EH (cell line): ENCODE measurements at regions not wholly inside any gene's neighbourhood (a gene's known extent, or its start where the extent isn't known, plus 50 kb on each side); places are given as distances from the start of the nearest gene placed in this dataset.
A peak's percentile ranks its signal among the peaks of the same experiment; 100 is the strongest.

Source experiments
- DNase-seq: peaks from one replicate; pipeline ENCODE4 v3.0.0-alpha.2; 2015; ENCODE audit warnings: low read depth

DNA sequence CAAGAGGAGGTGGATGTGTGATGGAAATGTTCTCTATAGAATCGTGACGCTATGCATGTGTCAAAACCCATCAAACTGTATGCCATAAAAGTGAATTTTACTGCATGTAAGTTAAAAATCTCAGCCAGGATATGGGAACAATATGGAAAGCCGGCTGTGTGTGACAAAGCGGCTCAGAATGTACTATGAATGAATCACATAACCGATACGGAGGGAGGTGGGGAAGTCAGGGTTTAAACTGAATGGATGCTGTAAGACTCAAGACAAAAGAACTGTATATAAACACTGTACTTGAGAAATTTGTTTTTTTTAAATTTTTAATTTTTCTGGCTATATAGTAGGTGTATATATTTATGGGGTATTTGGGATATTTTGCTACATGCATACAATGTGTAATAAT, 111.6 kb upstream of the PDE4B start:
- DNase-seq = peak; percentile 76

GRCh38 chr1:65687428-65688214, 105.1 kb upstream of the PDE4B start:
- DNase-seq = peak; percentile 71

GRCh38 chr1:65688215-65688566, 104.5 kb upstream of the PDE4B start:
- no peak for DNase-seq

GRCh38 chr1:65688848-65689247, 103.8 kb upstream of the PDE4B start:
- DNase-seq = no peak

DNA sequence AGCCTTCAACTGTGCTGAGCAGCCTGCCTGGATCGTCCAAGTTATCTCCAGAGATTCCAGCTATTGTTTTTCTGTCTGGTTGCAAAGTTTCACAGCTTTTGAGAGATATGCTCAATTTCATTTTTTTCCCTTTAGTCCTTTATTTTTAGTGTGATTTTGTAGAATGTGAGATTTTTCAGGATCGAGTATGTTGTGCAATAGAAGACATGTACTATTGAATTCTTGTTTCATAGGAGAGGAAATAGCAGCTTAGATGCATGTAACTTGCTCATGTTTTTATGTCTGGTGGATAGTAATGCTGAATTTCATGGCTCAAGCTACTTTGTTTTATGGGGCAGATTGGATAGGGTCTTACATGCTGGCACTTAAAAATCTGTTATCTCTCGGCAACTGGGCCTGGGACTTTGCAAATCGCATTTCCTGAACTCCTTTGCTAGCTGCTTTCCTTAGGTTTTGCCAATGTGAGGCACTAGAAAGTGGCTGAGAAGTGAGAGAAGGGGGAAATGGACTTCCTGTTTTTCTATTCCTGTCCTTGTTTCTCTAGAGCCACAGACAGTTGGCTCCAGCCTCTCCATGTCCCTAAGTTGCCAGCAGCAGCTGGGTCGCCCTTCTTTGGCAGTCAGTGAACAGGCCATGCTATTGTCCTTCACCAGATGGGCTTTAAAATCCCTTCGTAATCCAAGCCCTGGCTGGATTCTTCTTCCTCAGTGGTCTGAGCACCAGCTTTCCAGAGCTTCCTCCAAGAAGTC, 101.4 kb upstream of the PDE4B start:
- no peak for DNase-seq

DNA sequence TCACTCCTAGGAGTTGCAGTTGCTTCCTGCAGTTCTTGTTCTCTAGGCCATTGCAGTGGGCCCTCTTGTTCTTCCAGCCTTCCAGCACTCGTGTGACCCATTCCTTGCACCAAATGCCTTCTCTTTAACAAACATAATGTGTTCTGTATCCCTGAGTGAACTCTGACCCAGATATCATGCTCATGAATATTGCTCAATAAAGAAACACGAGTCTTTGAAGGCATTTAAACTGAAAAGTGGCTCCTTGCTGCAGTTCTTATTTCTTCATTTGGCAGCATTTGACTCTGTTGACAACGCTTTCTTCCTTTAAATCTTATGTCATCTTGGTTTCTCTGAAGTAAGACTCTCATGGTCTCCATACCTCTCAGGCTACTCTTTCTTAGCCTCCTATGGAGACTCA, 100.7 kb upstream of the PDE4B start:
- DNase-seq = no peak

DNA sequence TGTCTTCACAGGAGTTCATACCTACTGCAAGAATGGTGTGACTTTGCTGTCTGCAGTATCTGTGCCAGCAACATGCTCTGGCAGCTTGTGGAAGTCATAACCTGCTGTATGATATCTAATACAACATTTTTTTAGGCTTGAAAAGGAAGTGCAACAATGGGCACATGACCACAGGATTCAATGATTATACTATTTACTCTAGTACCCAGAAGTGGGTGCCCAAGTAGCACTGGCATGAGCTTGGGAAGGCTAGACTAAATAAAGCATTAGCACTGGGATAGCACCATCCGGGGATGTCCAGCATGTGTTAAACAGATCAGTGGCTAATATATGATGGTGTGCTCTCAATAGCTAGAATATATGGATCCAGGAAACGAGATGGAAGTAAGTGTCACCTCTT, 98.6 kb upstream of the PDE4B start:
- DNase-seq = no peak

DNA sequence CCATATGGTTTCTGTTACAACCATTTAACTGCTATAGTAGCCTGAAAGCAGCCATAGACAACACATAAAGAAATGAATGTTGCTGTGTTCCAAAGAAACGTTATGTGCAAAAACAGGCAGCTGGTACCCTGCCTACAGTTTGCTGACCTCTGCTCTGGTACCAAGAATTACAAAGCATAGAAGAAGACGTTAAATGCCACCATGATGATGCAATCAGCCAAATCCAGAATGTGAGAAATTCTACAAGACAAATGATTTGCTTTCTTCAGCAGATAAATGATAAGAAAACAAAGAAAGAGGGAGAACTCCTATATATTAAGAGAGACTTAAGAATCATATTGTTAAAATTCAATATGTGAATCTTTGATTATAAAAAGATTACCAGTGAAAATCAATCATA, 97.8 kb upstream of the PDE4B start:
- DNase-seq = no peak

DNA sequence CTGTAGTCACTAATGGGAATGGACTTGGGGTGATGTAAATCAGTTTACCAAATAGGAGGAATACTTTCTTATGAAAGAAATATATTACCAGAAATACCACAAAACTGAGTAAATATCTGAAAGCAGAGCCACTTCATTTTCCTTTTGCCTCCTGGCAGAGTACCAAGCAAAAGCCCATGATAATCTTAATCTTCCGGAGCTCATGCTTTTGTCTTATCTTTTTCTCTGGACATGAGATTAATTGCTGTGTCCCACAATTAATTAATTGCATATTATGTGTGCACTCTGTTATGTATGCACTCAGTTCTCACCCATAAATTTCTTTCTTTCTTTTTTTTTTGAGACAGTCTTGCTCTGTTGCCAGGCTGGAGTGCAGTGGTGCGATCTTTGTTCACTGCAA, 94.1 kb upstream of the PDE4B start:
- no peak for DNase-seq

DNA sequence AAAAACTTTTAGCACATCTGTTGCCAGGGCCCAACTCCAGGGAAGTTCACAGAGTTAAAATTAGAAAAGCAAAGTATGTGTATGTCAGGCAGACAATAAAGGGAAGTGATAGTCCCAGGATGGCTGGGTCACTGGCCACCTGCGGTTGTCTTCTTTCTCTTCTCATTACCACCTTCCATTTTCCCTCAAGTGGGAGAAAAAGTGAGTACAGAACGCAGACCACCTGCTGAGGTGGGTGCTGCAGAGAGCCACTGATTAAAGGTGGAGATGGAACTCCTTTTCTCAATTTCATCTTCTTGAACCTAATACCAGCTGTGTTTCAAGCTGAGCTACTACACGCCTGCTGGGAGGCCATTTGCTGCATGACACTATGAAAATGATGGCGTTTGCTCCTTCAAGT, 88.8 kb upstream of the PDE4B start:
- DNase-seq = no peak

DNA sequence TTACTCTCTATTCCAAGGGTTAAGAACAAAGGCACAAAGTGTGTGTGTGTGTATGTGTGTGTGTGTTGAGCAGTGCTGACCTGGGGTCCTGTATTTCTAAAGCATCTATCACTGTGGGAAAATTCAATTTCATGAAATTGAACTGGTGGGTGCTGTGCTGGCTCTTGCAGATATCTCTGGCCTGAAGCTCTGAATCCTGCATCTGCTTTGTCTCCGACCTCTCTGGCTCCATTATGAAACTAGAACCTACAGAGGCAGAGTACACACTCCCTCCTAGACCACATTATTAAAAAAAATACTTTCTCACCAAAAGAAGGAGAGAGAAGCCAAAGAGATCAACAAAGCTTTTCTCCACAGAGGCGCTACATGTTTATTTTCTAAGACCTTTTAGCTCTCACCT, 88.4 kb upstream of the PDE4B start:
- DNase-seq = no peak

GRCh38 chr1:65717815-65718454, 74.8 kb upstream of the PDE4B start:
- DNase-seq = peak; percentile 59

GRCh38 chr1:65719391-65719790, 73.3 kb upstream of the PDE4B start:
- DNase-seq = no peak

GRCh38 chr1:65722461-65722860, 70.2 kb upstream of the PDE4B start:
- DNase-seq = no peak

GRCh38 chr1:65724151-65724550, 68.5 kb upstream of the PDE4B start:
- no peak for DNase-seq

DNA sequence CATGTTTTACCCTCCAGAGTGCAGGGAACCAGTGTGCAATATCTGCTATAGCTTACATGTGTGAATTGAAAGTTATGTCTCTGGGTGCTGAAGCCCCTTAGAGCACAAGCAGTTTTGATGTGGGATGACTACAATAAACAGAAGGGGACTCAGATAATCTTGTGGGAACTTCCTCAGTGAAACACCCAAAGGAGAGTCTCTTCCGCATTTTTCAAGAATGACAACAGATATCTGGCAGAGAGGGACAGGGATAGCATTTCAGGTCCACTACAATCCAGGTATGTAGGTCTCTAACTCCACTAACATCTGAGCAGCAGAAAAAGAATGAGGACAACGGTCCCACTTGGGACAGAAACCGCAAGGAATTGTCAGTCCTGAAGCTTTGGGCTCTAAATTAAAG, 67.6 kb upstream of the PDE4B start:
- no peak for DNase-seq

GRCh38 chr1:65728504-65728903, 64.2 kb upstream of the PDE4B start:
- no peak for DNase-seq

GRCh38 chr1:65729259-65729658, 63.4 kb upstream of the PDE4B start:
- no peak for DNase-seq

GRCh38 chr1:65734979-65735378, 57.7 kb upstream of the PDE4B start:
- DNase-seq = no peak

- no peak for DNase-seq
Observed at GRCh38 chr1:65741993-65742392, 50.7 kb upstream of the PDE4B start.
